Common myeloid progenitor, CD34-positive (primary cell): ENCODE measurements at regions not wholly inside any gene's neighbourhood (a gene's known extent, or its start where the extent isn't known, plus 50 kb on each side); places are given as distances from the start of the nearest gene placed in this dataset.

Experiments used
- CTCF ChIA-PET: fragments of 350-600 bp; sonication (Branson Sonifier 250); formaldehyde crosslinking; loops from one replicate; lab custom pipeline; 2021; ENCODE audit warnings: antibody characterized with exemption; lab: Charles Lee
- POLR2A ChIA-PET: fragments of 350-600 bp; sonication (Branson Sonifier 250); formaldehyde crosslinking; loops from one replicate; lab custom pipeline; 2021; ENCODE audit warnings: antibody characterized with exemption; lab: Charles Lee
- DNase-seq, 3 donors: peaks; one replicate each; pipeline versions ENCODE4 v3.0.0 to v3.0.0-alpha.2; 2013
- H3K27ac ChIP-seq, 2 experiments: 1 replicate in 1 of 2; 2 replicates in 1 of 2; pipeline ENCODE4 v1.7.0; 2013; ENCODE audit warnings: inconsistent platforms in 2 of 2, low read length in 2 of 2, mild to moderate bottlenecking in 2 of 2, low read depth in 1 of 2, moderate library complexity in 1 of 2; ENCODE audit not compliant: severe bottlenecking in 2 of 2, insufficient read depth in 1 of 2, poor library complexity in 1 of 2
- H3K27me3 ChIP-seq, 5 experiments: replicated peaks in 2 of 5; 1 replicate in 3 of 5; 2 replicates in 2 of 5; pipeline versions ENCODE4 v1.6.1 to v1.7.0; 2013; ENCODE audit warnings: low read length in 4 of 5, mild to moderate bottlenecking in 2 of 5, moderate library complexity in 2 of 5, inconsistent platforms in 1 of 5; ENCODE audit not compliant: insufficient read depth in 5 of 5, control insufficient read depth in 4 of 5
- H3K36me3 ChIP-seq, 4 experiments: 1 replicate in 2 of 4; 2 replicates in 2 of 4; pipeline versions ENCODE4 v1.6.1 to v1.7.0; 2013; ENCODE audit warnings: low read length in 3 of 4, control low read depth in 1 of 4, mild to moderate bottlenecking in 1 of 4; ENCODE audit not compliant: control insufficient read depth in 4 of 4, insufficient read depth in 4 of 4
- H3K4me1 ChIP-seq, 4 experiments: 1 replicate in 3 of 4; 2 replicates in 1 of 4; pipeline versions ENCODE4 v1.6.1 to v1.7.1; 2013; ENCODE audit warnings: low read length in 3 of 4, mild to moderate bottlenecking in 3 of 4, control low read depth in 1 of 4, inconsistent platforms in 1 of 4, moderate library complexity in 1 of 4; ENCODE audit not compliant: control insufficient read depth in 4 of 4, insufficient read depth in 4 of 4; ENCODE audit errors: control extremely low read depth in 1 of 4
- H3K4me3 ChIP-seq, 7 experiments: 1 replicate in 4 of 7; 2 replicates in 3 of 7; pipeline versions ENCODE4 v1.5.1 to v1.7.0; 2013; ENCODE audit warnings: mild to moderate bottlenecking in 7 of 7, low read length in 6 of 7, moderate library complexity in 6 of 7, inconsistent platforms in 2 of 7, low read depth in 2 of 7, control low read depth in 1 of 7; ENCODE audit not compliant: insufficient read depth in 4 of 7, control insufficient read depth in 1 of 7; ENCODE audit errors: extremely low read depth in 1 of 7
- H3K9me3 ChIP-seq, 5 experiments: 1 replicate in 4 of 5; 2 replicates in 1 of 5; pipeline versions ENCODE4 v1.6.1 to v1.7.1; 2013; ENCODE audit warnings: low read length in 4 of 5, mild to moderate bottlenecking in 2 of 5, inconsistent platforms in 1 of 5, low read depth in 1 of 5, moderate library complexity in 1 of 5; ENCODE audit not compliant: control insufficient read depth in 4 of 5, insufficient read depth in 2 of 5; ENCODE audit errors: control extremely low read depth in 1 of 5
- WGBS: methylation state at CpG from one replicate; pipeline ENCODE4 v1.1.5; 2013; ENCODE audit not compliant: insufficient coverage; 5-methylcytosine and 5-hydroxymethylcytosine counted together

- WGBS: 89% methylated on average over 9 of the region's 9 CpGs
- no peak overlapping the region for H3K27ac ChIP-seq
- H3K4me1 ChIP-seq: no peaks in the 10 kb centered on the region
- no peaks in the 10 kb centered on the region for H3K27me3 ChIP-seq
- ChIA-PET POLR2A (no interaction called here), CTCF (no interaction called here)
- H3K4me3 ChIP-seq: no peak overlapping the region
- no peak for DNase-seq
- peaks cover 0 to 6% (median 0%) of the 10 kb centered on the region in 5 experiments for H3K9me3 ChIP-seq
- no peaks in the 10 kb centered on the region for H3K36me3 ChIP-seq
Measured at GRCh38 chr6:169041078-169041477, 212.6 kb downstream of the THBS2 start.

DNA sequence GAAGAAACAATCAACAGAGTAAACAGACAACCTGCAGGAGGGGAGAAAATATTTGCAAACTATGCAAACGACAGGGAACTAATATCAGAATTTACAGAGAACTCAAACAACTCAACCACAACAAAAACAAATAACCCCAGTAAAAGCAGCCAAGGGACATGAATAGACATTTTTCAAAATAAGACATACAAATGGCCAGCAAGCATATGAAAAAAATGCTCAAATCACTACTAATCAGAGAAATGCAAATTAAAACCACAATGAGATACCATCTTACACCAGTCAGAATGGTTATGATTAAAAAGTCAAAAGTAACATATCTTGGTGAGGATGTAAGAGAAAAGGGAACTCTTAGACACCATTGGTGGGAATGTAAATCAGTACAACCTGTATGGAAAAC is 215.0 kb downstream of the THBS2 start:
- WGBS: no CpG with 5 or more reads among the region's 1 CpG
- no peak overlapping the region for H3K27ac ChIP-seq
- no peaks in the 10 kb centered on the region for H3K4me1 ChIP-seq
- no peaks in the 10 kb centered on the region for H3K36me3 ChIP-seq
- no peaks in the 10 kb centered on the region for H3K27me3 ChIP-seq
- CTCF ChIA-PET: no interaction called here
- no peak for DNase-seq
- POLR2A ChIA-PET: no interaction called here
- no peak overlapping the region for H3K4me3 ChIP-seq
- peaks cover 0 to 6% (median 0%) of the 10 kb centered on the region in 5 experiments for H3K9me3 ChIP-seq

DNA sequence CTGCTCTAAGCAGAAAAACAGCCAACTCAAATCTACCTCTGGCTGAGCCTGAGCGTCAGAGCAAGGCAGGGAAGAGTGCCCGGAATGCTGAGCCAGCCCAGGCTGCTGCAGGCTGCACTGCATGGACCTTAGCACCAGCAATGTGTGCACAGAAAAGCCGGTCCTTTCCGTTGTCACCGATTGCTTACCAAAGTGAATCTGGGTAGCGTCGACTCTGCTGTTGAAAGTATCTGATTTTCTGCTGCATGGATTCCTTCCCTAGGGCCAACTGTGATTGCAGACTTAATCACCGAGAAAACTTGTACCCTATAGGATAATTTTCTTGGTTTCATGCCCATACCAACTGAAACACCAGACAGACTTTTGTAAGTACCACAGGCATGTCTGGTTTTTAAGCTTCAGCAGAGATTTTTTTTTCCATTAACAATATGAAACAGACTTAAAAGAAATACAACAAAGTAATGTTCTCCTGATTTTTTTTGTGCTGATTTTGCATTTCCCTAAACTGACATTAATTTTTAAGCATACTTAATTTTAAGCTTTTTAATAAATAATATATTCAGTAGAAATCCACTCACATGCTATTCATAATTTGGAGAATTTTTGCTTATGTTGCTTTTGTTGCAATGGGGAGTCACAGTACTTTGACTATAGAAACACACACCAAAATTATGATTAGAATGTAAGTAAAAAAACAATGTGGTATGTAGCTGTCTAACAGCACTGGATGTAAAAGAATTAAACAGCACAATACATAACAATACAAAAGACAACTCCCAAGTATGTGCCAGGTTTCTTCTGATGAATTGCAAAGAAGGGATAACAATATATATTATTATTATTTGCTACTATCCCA is 218.0 kb downstream of the THBS2 start:
- Histone ChIP-seq H3K36me3 (no peaks in the 10 kb centered on the region), H3K27ac (no peak overlapping the region), H3K4me1 (no peaks in the 10 kb centered on the region), H3K4me3 (no peak overlapping the region), H3K9me3 (peaks cover 0 to 8% (median 0%) of the 10 kb centered on the region in 5 experiments), H3K27me3 (no peaks in the 10 kb centered on the region)
- WGBS: 93% methylated on average over 8 of the region's 8 CpGs
- ChIA-PET CTCF (no interaction called here), POLR2A (no interaction called here)
- DNase-seq: no peak

DNA sequence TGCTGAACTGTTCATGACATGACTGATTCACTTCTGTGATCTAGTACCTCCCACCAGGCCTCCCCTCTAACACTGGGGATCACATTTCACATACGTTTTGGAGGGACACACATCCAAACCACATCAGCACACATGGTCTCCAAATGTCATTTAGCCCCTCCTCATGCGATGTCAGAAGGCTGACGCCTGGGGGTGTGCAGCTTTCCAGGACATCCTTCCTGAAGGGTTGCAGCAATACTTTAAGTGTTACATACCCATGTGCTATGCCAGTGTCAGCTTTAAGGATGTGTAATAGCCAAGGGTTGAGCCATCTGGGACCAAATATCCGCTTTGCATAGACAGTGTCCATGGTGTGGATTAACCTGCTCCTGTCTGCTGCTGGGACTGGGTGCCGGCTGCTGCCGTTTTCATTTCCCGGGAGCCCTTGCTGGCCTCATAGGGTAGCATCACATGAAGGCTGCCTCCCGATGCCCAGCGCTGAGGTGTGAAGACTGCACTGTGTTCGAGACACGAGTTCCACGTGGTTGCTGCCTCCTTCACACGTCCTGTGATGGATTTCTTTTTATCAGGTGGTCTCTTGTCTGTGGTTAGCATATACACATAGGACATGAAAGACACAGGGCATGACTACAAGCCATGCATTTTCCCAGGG is 219.0 kb downstream of the THBS2 start:
- Histone ChIP-seq H3K4me1 (no peaks in the 10 kb centered on the region), H3K36me3 (no peaks in the 10 kb centered on the region), H3K4me3 (no peak overlapping the region), H3K27me3 (no peaks in the 10 kb centered on the region), H3K9me3 (peaks cover 0 to 8% (median 0%) of the 10 kb centered on the region in 5 experiments), H3K27ac (no peak overlapping the region)
- ChIA-PET CTCF (no interaction called here), POLR2A (no interaction called here)
- no peak for DNase-seq
- WGBS: 89% methylated on average over 13 of the region's 13 CpGs

GRCh38 chr6:169029861-169030260 is 223.8 kb downstream of the THBS2 start:
- Histone ChIP-seq H3K4me3 (no peak overlapping the region), H3K27me3 (no peaks in the 10 kb centered on the region), H3K36me3 (no peaks in the 10 kb centered on the region), H3K4me1 (no peaks in the 10 kb centered on the region), H3K9me3 (peaks cover 0 to 10% (median 0%) of the 10 kb centered on the region in 5 experiments), H3K27ac (no peak overlapping the region)
- whole genome bisulfite sequencing: 97% methylated on average over 4 of the region's 4 CpGs
- POLR2A ChIA-PET: no interaction called here
- DNase-seq: no peak
- CTCF ChIA-PET: no interaction called here

GRCh38 chr6:169028343-169028742 is 225.3 kb downstream of the THBS2 start:
- Histone ChIP-seq H3K4me3 (no peak overlapping the region), H3K27ac (no peak overlapping the region), H3K27me3 (no peaks in the 10 kb centered on the region), H3K4me1 (no peaks in the 10 kb centered on the region), H3K36me3 (no peaks in the 10 kb centered on the region), H3K9me3 (peaks cover 0 to 10% (median 0%) of the 10 kb centered on the region in 5 experiments)
- DNase-seq: no peak
- ChIA-PET POLR2A (interaction anchor here (0.6 kb wide), 1 partner anchor 36 kb away, joined by 3 read pairs; no protein-coding TSS in a partner anchor), CTCF (interaction anchor here (1.1 kb wide), 1 partner anchor 12 kb away, joined by 3 read pairs; no protein-coding TSS in a partner anchor)
- WGBS: 100% methylated on average over 2 of the region's 3 CpGs

GRCh38 chr6:169026175-169026574 is 227.5 kb downstream of the THBS2 start:
- no peaks in the 10 kb centered on the region for H3K27me3 ChIP-seq
- no peak overlapping the region for H3K4me3 ChIP-seq
- no peaks in the 10 kb centered on the region for H3K36me3 ChIP-seq
- no peak for DNase-seq
- no peaks in the 10 kb centered on the region for H3K4me1 ChIP-seq
- no peak overlapping the region for H3K27ac ChIP-seq
- 90% methylated on average over 1 of the region's 5 CpGs for WGBS
- CTCF ChIA-PET: no interaction called here
- POLR2A ChIA-PET: no interaction called here
- H3K9me3 ChIP-seq: peaks cover 0 to 10% (median 0%) of the 10 kb centered on the region in 5 experiments
